Ovary (tissue), 3 donors: ENCODE measurements at regions not wholly inside any gene's neighbourhood (a gene's known extent, or its start where the extent isn't known, plus 50 kb on each side); places are given as distances from the start of the nearest gene placed in this dataset.

Source experiments
- POLR2A ChIP-seq: fragments of 450-650 bp; IDR thresholded peaks from one replicate; pipeline ENCODE4 v1.6.1; 2017; ENCODE audit warnings: antibody characterized with exemption, mild to moderate bottlenecking, moderate library complexity
- TF ChIP-seq, protein P1 (sequence below), 3 donors: fragments of 450-650 bp in 2 of 3; fragments of 200-600 bp in 1 of 3; IDR thresholded peaks; one replicate each; pipeline versions ENCODE4 v1.5.1 to v1.8.0; 2016 to 2022; ENCODE audit warnings: antibody characterized with exemption in 3 of 3, mild to moderate bottlenecking in 1 of 3
- donor health status: DM: no; HTN: no; CAD: no.

DNA sequence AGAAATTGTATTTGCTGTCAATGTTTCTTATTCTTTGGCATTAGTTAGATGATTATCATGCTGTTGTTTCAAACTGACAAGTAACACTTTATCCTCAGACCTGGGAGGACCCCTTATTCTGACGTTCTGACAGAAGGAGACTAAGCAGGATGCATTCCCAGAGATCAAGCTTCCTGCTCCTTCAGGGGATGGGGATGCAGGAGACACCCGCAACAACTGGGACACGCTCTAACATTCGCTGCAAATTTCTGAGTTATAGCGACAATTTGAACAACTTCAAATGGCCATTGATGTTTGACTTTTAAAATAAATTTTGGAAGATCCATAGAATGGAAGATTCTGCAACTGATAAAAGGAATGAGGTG, 69.0 kb upstream of the ZNF184 start:
- TF ChIP-seq, protein P1, sequence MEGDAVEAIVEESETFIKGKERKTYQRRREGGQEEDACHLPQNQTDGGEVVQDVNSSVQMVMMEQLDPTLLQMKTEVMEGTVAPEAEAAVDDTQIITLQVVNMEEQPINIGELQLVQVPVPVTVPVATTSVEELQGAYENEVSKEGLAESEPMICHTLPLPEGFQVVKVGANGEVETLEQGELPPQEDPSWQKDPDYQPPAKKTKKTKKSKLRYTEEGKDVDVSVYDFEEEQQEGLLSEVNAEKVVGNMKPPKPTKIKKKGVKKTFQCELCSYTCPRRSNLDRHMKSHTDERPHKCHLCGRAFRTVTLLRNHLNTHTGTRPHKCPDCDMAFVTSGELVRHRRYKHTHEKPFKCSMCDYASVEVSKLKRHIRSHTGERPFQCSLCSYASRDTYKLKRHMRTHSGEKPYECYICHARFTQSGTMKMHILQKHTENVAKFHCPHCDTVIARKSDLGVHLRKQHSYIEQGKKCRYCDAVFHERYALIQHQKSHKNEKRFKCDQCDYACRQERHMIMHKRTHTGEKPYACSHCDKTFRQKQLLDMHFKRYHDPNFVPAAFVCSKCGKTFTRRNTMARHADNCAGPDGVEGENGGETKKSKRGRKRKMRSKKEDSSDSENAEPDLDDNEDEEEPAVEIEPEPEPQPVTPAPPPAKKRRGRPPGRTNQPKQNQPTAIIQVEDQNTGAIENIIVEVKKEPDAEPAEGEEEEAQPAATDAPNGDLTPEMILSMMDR (IDR thresholded peaks at IDR 0.05), result no peak
- TF ChIP-seq POLR2A, result no peak
